Caco-2 (cell line): ENCODE measurements at regions not wholly inside any gene's neighbourhood (a gene's known extent, or its start where the extent isn't known, plus 50 kb on each side); places are given as distances from the start of the nearest gene placed in this dataset.

Source experiments
- BruUV-seq: library from RNA; stranded (reverse); fragments of 400-500 nt; replicated peaks from 2 replicates; lab custom pipeline; 2021; lab: Mats Ljungman, UMichigan
- CTCF ChIA-PET: fragments of 300-600 bp; sonication (Branson Sonifier 250); formaldehyde crosslinking; loops from one replicate; lab custom pipeline; 2022; ENCODE audit warnings: antibody characterized with exemption; lab: Charles Lee
- POLR2A ChIA-PET: fragments of 300-600 bp; sonication (Branson Sonifier 250); formaldehyde crosslinking; loops from one replicate; lab custom pipeline; 2022; ENCODE audit warnings: antibody characterized with exemption; lab: Charles Lee
- DNase-seq, 2 experiments: peaks; one replicate each; pipeline versions ENCODE4 v3.0.0 to v3.0.0-alpha.2; 2020 to 2022
- H3K27me3 ChIP-seq: replicated peaks from 2 replicates; pipeline ENCODE4 v1.6.0; 2011; ENCODE audit warnings: low read length; ENCODE audit not compliant: control insufficient read depth, insufficient read depth
- H3K36me3 ChIP-seq: 2 replicates; pipeline ENCODE4 v1.5.1; 2011; ENCODE audit warnings: low read length; ENCODE audit not compliant: control insufficient read depth, insufficient read depth
- H3K4me1 ChIP-seq: fragments of 250-450 bp; sonication (Bioruptor Pico); 2 replicates; pipeline ENCODE4 v1.5.1; 2020; ENCODE audit warnings: mild to moderate bottlenecking
- H3K4me3 ChIP-seq: 2 replicates; pipeline ENCODE4 v1.5.1; 2011; ENCODE audit warnings: low read depth, mild to moderate bottlenecking, control low read depth, low read length
- H3K9me3 ChIP-seq: fragments of 250-450 bp; sonication (Bioruptor Pico); 2 replicates; pipeline ENCODE4 v1.5.1; 2020; ENCODE audit warnings: mild to moderate bottlenecking, moderate library complexity
- H3K27ac Mint-ChIP-seq: one replicate; pipeline ENCODE4 v1.8.0; 2022; ENCODE audit warnings: mixed read lengths; ENCODE audit not compliant: unreplicated experiment
- H3K27me3 Mint-ChIP-seq: one replicate; pipeline ENCODE4 v1.8.0; 2022; ENCODE audit warnings: mixed read lengths; ENCODE audit not compliant: insufficient read depth, unreplicated experiment
- H3K36me3 Mint-ChIP-seq: one replicate; pipeline ENCODE4 v1.8.0; 2022; ENCODE audit warnings: mild to moderate bottlenecking, mixed read lengths; ENCODE audit not compliant: insufficient read depth, unreplicated experiment
- H3K4me1 Mint-ChIP-seq: one replicate; pipeline ENCODE4 v1.8.0; 2022; ENCODE audit warnings: low read depth, mixed read lengths; ENCODE audit not compliant: unreplicated experiment
- H3K4me3 Mint-ChIP-seq: one replicate; pipeline ENCODE4 v1.8.0; 2022; ENCODE audit warnings: mild to moderate bottlenecking, moderate library complexity, mixed read lengths; ENCODE audit not compliant: unreplicated experiment
- H3K9me3 Mint-ChIP-seq: one replicate; pipeline ENCODE4 v1.8.0; 2022; ENCODE audit warnings: mixed read lengths; ENCODE audit not compliant: unreplicated experiment
- CTCF ChIP-seq, 2 experiments: fragments of 200-600 bp in 1 of 2; IDR thresholded peaks; 1 replicate in 1 of 2; 2 replicates in 1 of 2; pipeline versions ENCODE4 v1.5.1 to v1.8.0; 2011 to 2022; ENCODE audit warnings: antibody characterized with exemption in 1 of 2, control low read depth in 1 of 2, inconsistent platforms in 1 of 2, low read depth in 1 of 2, low read length in 1 of 2, mild to moderate bottlenecking in 1 of 2, moderate library complexity in 1 of 2; ENCODE audit not compliant: insufficient read depth in 1 of 2, severe bottlenecking in 1 of 2, unreplicated experiment in 1 of 2
- intact Hi-C: fragments of 100-400 bp; cut with micrococcal nuclease; formaldehyde crosslinking; loops from one replicate; pipeline ENCODE4 v1.10.0; 2022; ENCODE audit not compliant: unreplicated experiment

DNA sequence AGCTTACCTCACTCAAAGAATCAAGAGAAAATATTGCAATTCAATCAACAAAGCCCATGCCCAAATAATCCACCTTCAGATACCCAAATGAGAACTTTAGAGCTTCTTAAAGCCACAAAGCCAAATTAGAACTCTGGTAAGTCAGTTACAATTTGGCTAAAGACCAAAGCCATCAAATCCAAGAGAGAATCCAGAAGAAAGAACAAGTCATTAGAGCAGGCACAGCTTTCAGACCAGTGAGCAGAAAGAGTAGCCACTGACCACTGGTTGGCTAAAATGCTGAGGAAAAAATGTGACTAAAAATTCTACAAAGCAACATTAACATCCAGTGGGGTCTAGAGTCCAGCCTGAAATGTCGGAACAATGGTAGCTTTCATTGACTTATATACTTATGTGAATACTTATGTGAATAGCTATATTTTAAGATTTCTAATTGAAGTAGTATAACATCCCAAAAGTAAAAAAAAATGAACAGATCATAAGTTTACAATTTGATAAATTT lies 735.2 kb upstream of the TBX3 start:
- CTCF ChIA-PET = no interaction called here
- Histone ChIP-seq H3K36me3 (no peaks in the 10 kb centered on the region), H3K4me3 (no peak overlapping the region), H3K27me3 (no peaks in the 10 kb centered on the region), H3K4me1 (peaks cover 26% of the 10 kb centered on the region), H3K9me3 (no peaks in the 10 kb centered on the region)
- H3K36me3 Mint-ChIP-seq = no peaks in the 10 kb centered on the region
- H3K27me3 Mint-ChIP-seq = no peaks in the 10 kb centered on the region
- TF ChIP-seq CTCF (IDR thresholded peaks at IDR 0.05; ENCODE audit: insufficient read depth in 1 of 2, low read depth in 1 of 2, low read length in 1 of 2, severe bottlenecking in 1 of 2, unreplicated experiment in 1 of 2) = no peak
- H3K27ac Mint-ChIP-seq = no peak overlapping the region
- no peak overlapping the region for H3K4me3 Mint-ChIP-seq
- H3K4me1 Mint-ChIP-seq = peaks cover 7% of the 10 kb centered on the region
- POLR2A ChIA-PET = no interaction called here
- no peak for DNase-seq
- no TSS peak for BruUV-seq
- H3K9me3 Mint-ChIP-seq = no peaks in the 10 kb centered on the region
- intact Hi-C loops = no loop called here

DNA sequence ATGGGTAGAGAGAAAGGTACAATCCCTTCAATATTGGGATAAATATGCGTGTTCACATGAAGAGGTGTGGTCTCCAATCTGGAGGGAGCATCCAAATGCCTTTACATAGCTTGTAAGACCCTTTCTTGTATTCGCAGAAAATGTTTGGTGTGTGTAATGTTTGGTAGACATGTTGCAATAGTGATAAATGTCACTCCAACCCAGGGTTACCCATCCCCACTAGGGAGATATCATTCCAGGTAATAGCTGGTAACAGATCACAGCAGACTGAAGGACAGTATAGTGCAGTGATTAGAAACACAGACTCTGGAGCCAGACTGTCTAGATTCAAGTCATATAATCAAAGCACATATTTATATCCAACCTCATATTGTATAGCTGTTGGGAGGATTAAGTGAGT lies 733.6 kb upstream of the TBX3 start:
- no TSS peak for BruUV-seq

GRCh38 chr12:115416869-115417268 lies 732.9 kb upstream of the TBX3 start:
- no peak overlapping the region for H3K27ac Mint-ChIP-seq
- TF ChIP-seq CTCF (IDR thresholded peaks at IDR 0.05; ENCODE audit: insufficient read depth in 1 of 2, low read depth in 1 of 2, low read length in 1 of 2, severe bottlenecking in 1 of 2, unreplicated experiment in 1 of 2) = no peak
- CTCF ChIA-PET = interaction anchor here (0.9 kb wide), 1 partner anchor 792 kb away, joined by 3 read pairs; no protein-coding TSS in a partner anchor
- H3K4me3 ChIP-seq = no peak overlapping the region
- H3K4me1 ChIP-seq = peaks cover 10% of the 10 kb centered on the region
- no peaks in the 10 kb centered on the region for H3K36me3 Mint-ChIP-seq
- no peaks in the 10 kb centered on the region for H3K9me3 Mint-ChIP-seq
- H3K9me3 ChIP-seq = no peaks in the 10 kb centered on the region
- no peak overlapping the region for H3K4me3 Mint-ChIP-seq
- POLR2A ChIA-PET = no interaction called here
- no peaks in the 10 kb centered on the region for H3K27me3 ChIP-seq
- intact Hi-C loops = no loop called here
- H3K27me3 Mint-ChIP-seq = no peaks in the 10 kb centered on the region
- DNase-seq = no peak
- no peaks in the 10 kb centered on the region for H3K4me1 Mint-ChIP-seq
- no TSS peak for BruUV-seq
- H3K36me3 ChIP-seq = no peaks in the 10 kb centered on the region

More for the DNA sequence above, 733.6 kb upstream of the TBX3 start:
- H3K4me3 Mint-ChIP-seq = no peak overlapping the region
- H3K4me1 Mint-ChIP-seq = no peaks in the 10 kb centered on the region
- H3K27me3 Mint-ChIP-seq = no peaks in the 10 kb centered on the region
- H3K27ac Mint-ChIP-seq = no peak overlapping the region
- Histone ChIP-seq H3K36me3 (no peaks in the 10 kb centered on the region), H3K27me3 (no peaks in the 10 kb centered on the region), H3K4me1 (peaks cover 17% of the 10 kb centered on the region), H3K4me3 (no peak overlapping the region), H3K9me3 (no peaks in the 10 kb centered on the region)
- no peaks in the 10 kb centered on the region for H3K9me3 Mint-ChIP-seq
- TF ChIP-seq CTCF (IDR thresholded peaks at IDR 0.05; ENCODE audit: insufficient read depth in 1 of 2, low read depth in 1 of 2, low read length in 1 of 2, severe bottlenecking in 1 of 2, unreplicated experiment in 1 of 2) = no peak
- ChIA-PET POLR2A (no interaction called here), CTCF (interaction anchor here (0.9 kb wide), 2 partner anchors 19 to 793 kb away, joined by 3 read pairs; no protein-coding TSS in a partner anchor)
- DNase-seq = no peak
- intact Hi-C loops = no loop called here
- H3K36me3 Mint-ChIP-seq = no peaks in the 10 kb centered on the region
